Pons (tissue), 1 donor: ENCODE measurements at regions not wholly inside any gene's neighbourhood (a gene's known extent, or its start where the extent isn't known, plus 50 kb on each side); places are given as distances from the start of the nearest gene placed in this dataset.

Experiments
- DNase-seq: peaks from one replicate; pipeline ENCODE4 v3.0.0-alpha.2; 2016; ENCODE audit warnings: low spot score

GRCh38 chr10:94193466-94193924 lies 169.2 kb downstream of the NOC3L start:
- peak; percentile 3 for DNase-seq

- DNase-seq: no peak
Measured at GRCh38 chr10:94194256-94194655, 168.5 kb downstream of the NOC3L start.

GRCh38 chr10:94197241-94197640 lies 165.5 kb downstream of the NOC3L start:
- DNase-seq: no peak

GRCh38 chr10:94198324-94198723 lies 164.4 kb downstream of the NOC3L start:
- no peak for DNase-seq

- DNase-seq: no peak
Measured at GRCh38 chr10:94199565-94199964, 163.2 kb downstream of the NOC3L start.

GRCh38 chr10:94200146-94200837 lies 162.4 kb downstream of the NOC3L start:
- no peak for DNase-seq

GRCh38 chr10:94205396-94205831 lies 157.3 kb downstream of the NOC3L start:
- peak; percentile 22 for DNase-seq

GRCh38 chr10:94206176-94206575 lies 156.6 kb downstream of the NOC3L start:
- DNase-seq: no peak

GRCh38 chr10:94208315-94208714 lies 154.4 kb downstream of the NOC3L start:
- no peak for DNase-seq

- no peak for DNase-seq
Measured at GRCh38 chr10:94210440-94211168, 152.1 kb downstream of the NOC3L start.

GRCh38 chr10:94211169-94211510 lies 151.6 kb downstream of the NOC3L start:
- no peak for DNase-seq

- DNase-seq: no peak
Measured at GRCh38 chr10:94213001-94213530, 149.7 kb downstream of the NOC3L start.

- no peak for DNase-seq
Measured at GRCh38 chr10:94213980-94214379, 148.8 kb downstream of the NOC3L start.

GRCh38 chr10:94214481-94214893 lies 148.3 kb downstream of the NOC3L start:
- DNase-seq: no peak

- DNase-seq: no peak
Measured at GRCh38 chr10:94216201-94216600, 146.5 kb downstream of the NOC3L start.

GRCh38 chr10:94217411-94217810 lies 145.3 kb downstream of the NOC3L start:
- no peak for DNase-seq

- no peak for DNase-seq
Measured at GRCh38 chr10:94218493-94219183, 144.1 kb downstream of the NOC3L start.

- no peak for DNase-seq
Measured at GRCh38 chr10:94219829-94220228, 142.9 kb downstream of the NOC3L start.

GRCh38 chr10:94220717-94221116 lies 142.0 kb downstream of the NOC3L start:
- no peak for DNase-seq

GRCh38 chr10:94223702-94224370 lies 138.9 kb downstream of the NOC3L start:
- no peak for DNase-seq

- no peak for DNase-seq
Measured at GRCh38 chr10:94224656-94225055, 138.1 kb downstream of the NOC3L start.

- DNase-seq: no peak
Measured at GRCh38 chr10:94225589-94225988, 137.2 kb downstream of the NOC3L start.
